ENCODE measurements at regions not wholly inside any gene's neighbourhood (a gene's known extent, or its start where the extent isn't known, plus 50 kb on each side); places are given as distances from the start of the nearest gene placed in this dataset.

DNA sequence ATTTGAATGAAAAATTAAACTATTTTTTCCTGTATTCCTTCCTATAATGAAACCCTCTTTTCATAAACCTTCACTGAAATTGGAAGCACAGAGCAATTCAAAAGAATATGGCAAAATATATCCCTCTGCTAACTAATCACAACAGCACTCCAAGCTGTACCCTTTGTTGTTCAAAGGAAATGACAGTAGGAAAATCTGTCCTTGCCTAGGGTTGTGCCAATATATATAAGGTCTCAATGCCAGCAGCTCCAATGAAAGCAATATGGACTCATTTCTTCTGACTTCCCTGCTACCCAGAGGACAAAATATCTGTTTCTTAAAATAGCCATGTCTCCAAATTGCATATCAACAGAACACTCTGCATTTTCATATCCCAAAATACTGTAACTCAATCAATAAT, 373.9 kb upstream of the MC4R start:
- no peak for DNase-seq
- intact Hi-C loops (cut with micrococcal nuclease) = no loop called here
- no peaks in the 10 kb centered on the region for H3K27me3 Mint-ChIP-seq
- no peak for TF ChIP-seq CTCF (IDR thresholded peaks at IDR 0.05)
- ATAC-seq = no peak
- POLR2A ChIA-PET = no interaction called here
- CTCF ChIA-PET = interaction anchor here (0.7 kb wide), 1 partner anchor 609 kb away, joined by 3 read pairs; no protein-coding TSS in a partner anchor
- H3K9me3 Mint-ChIP-seq = no peaks in the 10 kb centered on the region
- no peak overlapping the region for H3K27ac Mint-ChIP-seq
- no peaks in the 10 kb centered on the region for H3K4me1 Mint-ChIP-seq (ENCODE audit: low read depth)
- no peaks in the 10 kb centered on the region for H3K36me3 Mint-ChIP-seq (ENCODE audit: low read depth)
- H3K4me3 Mint-ChIP-seq = no peak overlapping the region

- Mint-ChIP-seq H3K9me3 (no peaks in the 10 kb centered on the region), H3K27me3 (no peaks in the 10 kb centered on the region), H3K36me3 (ENCODE audit: low read depth) (no peaks in the 10 kb centered on the region), H3K4me3 (no peak overlapping the region), H3K4me1 (ENCODE audit: low read depth) (no peaks in the 10 kb centered on the region), H3K27ac (no peak overlapping the region)
- ChIA-PET POLR2A (no interaction called here), CTCF (no interaction called here)
- DNase-seq = no peak
- intact Hi-C loops (cut with micrococcal nuclease) = no loop called here
- ATAC-seq = no peak
- no peak for TF ChIP-seq CTCF (IDR thresholded peaks at IDR 0.05)
Observed at GRCh38 chr18:60746919-60747318, 374.3 kb upstream of the MC4R start.

DNA sequence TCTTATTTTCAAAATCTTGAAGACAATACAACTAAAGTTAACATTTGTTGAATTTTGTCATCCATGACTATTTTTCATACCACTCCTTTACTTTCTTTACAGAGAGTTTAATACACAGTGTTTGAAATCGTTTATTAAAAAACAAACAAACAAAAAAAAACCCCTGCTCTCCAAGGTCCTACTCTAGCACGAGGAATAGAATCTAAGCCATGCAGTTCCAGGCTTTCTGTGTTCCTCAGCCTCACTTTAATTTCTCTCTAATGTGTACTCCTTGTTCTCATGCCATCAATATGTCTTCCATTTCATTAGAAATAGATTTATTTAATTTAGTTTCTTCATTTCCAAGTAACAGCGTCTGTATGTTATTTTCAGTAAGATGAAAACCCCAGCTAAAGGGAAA, 381.2 kb upstream of the MC4R start:
- Mint-ChIP-seq H3K4me1 (ENCODE audit: low read depth) (no peaks in the 10 kb centered on the region), H3K4me3 (no peak overlapping the region), H3K27me3 (no peaks in the 10 kb centered on the region), H3K27ac (no peak overlapping the region), H3K36me3 (ENCODE audit: low read depth) (no peaks in the 10 kb centered on the region), H3K9me3 (no peaks in the 10 kb centered on the region)
- ATAC-seq (no peak), DNase-seq (no peak)
- no peak for TF ChIP-seq CTCF (IDR thresholded peaks at IDR 0.05)
- POLR2A ChIA-PET = no interaction called here
- intact Hi-C loops (cut with micrococcal nuclease) = no loop called here
- CTCF ChIA-PET = no interaction called here

DNA sequence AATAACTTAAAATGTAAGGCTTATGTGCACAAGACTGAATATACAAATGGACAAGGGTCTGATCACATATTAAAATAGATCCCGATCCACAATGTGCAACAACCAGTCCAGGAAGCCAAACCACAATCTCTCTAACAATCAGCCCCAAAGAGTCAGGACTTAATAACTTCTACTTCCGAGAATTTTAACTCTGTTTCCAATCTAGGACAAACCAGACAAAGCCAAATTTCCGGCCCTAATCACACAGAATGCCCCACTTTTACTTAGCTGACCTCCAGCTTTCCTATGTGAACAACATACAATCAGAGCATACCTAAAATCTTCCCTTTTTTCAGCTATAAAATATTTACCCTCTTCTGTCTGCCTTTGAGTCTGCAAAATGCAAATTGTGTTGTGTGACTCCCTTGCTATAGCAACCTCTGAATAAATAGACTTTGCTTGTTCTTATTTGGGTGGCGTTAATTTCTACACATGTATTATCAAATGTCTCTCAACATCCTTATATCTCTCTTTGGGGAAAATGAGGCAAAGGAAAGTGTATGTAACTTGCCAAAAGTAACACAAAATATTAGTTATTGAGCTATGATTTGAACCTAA, 381.9 kb upstream of the MC4R start:
- no peak for DNase-seq
- H3K27me3 Mint-ChIP-seq = no peaks in the 10 kb centered on the region
- no peaks in the 10 kb centered on the region for H3K9me3 Mint-ChIP-seq
- H3K27ac Mint-ChIP-seq = no peak overlapping the region
- CTCF ChIA-PET = interaction anchor here (0.7 kb wide), 1 partner anchor 57 kb away, joined by 3 read pairs; no protein-coding TSS in a partner anchor
- no peak overlapping the region for H3K4me3 Mint-ChIP-seq
- H3K4me1 Mint-ChIP-seq (ENCODE audit: low read depth) = no peaks in the 10 kb centered on the region
- POLR2A ChIA-PET = no interaction called here
- no peaks in the 10 kb centered on the region for H3K36me3 Mint-ChIP-seq (ENCODE audit: low read depth)
- TF ChIP-seq CTCF (IDR thresholded peaks at IDR 0.05) = no peak
- intact Hi-C loops (cut with micrococcal nuclease) = no loop called here
- no peak for ATAC-seq

DNA sequence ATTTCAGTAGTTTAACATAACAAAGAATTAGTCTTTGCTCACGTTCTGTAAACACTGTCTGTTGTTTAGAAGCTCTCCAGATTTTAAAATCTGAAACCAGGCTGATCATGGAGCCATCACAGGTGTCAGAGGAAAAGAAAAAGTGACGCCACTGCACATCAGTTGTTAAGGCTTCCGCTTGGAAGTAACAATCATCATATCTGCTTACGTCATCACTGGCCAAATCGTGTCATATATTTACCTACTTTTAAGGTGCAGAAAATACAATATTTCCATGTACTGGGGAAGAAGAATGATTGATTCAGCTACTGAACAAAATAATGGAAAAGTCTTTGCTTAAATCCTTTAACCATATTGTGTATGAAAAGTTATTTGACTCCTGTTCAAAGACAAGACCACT, 382.6 kb upstream of the MC4R start:
- ChIA-PET POLR2A (no interaction called here), CTCF (interaction anchor here (0.7 kb wide), 1 partner anchor 56 kb away, joined by 3 read pairs; no protein-coding TSS in a partner anchor)
- Mint-ChIP-seq H3K9me3 (no peaks in the 10 kb centered on the region), H3K27me3 (no peaks in the 10 kb centered on the region), H3K4me3 (no peak overlapping the region), H3K36me3 (ENCODE audit: low read depth) (no peaks in the 10 kb centered on the region), H3K27ac (no peak overlapping the region), H3K4me1 (ENCODE audit: low read depth) (no peaks in the 10 kb centered on the region)
- intact Hi-C loops (cut with micrococcal nuclease) = no loop called here
- no peak for TF ChIP-seq CTCF (IDR thresholded peaks at IDR 0.05)
- ATAC-seq (no peak), DNase-seq (no peak)

Measured in activated CD8-positive, alpha-beta T cell treated with anti-CD3 and anti-CD28 coated beads for 36 hours (primary cell).